ENCODE measurements at regions not wholly inside any gene's neighbourhood (a gene's known extent, or its start where the extent isn't known, plus 50 kb on each side); places are given as distances from the start of the nearest gene placed in this dataset.

GRCh38 chr11:80074837-80075236 is 634.0 kb upstream of the TENM4 start:
- Histone ChIP-seq H3K4me2 (ENCODE audit: low read depth, low read length) (no peak overlapping the region), H2AFZ (ENCODE audit: low read length) (no peak overlapping the region), H3K9me3 (ENCODE audit: low read length) (no peaks in the 10 kb centered on the region), H3K4me1 (ENCODE audit: insufficient read depth, low read length) (no peaks in the 10 kb centered on the region), H3K36me3 (replicated peaks in 1 of 2; ENCODE audit: control insufficient read depth in 1 of 2, insufficient read depth in 2 of 2, low read length in 2 of 2) (no peaks in the 10 kb centered on the region), H3K4me3 (replicated peaks in 1 of 3; ENCODE audit: insufficient read depth in 1 of 3, low read depth in 2 of 3, low read length in 3 of 3) (no peak overlapping the region), H3K79me2 (ENCODE audit: insufficient read depth, low read length) (no peaks in the 10 kb centered on the region), H3K27me3 (ENCODE audit: control insufficient read depth in 1 of 2, insufficient read depth in 2 of 2, low read length in 2 of 2) (no peaks in the 10 kb centered on the region), H3K27ac (ENCODE audit: extremely low read length, insufficient read depth, low read length) (no peak overlapping the region), H4K20me1 (ENCODE audit: insufficient read depth, low read length) (no peaks in the 10 kb centered on the region), H3K9ac (ENCODE audit: insufficient read depth, low read depth, low read length) (no peak overlapping the region)
- ChIA-PET POLR2A (no interaction called here), CTCF (ENCODE audit: low intra/inter-chr PET ratio, low total read pairs) (no interaction called here)
- BruUV-seq (replicated peaks): no TSS peak
- in situ Hi-C loops (cut with HindIII; ENCODE audit: extremely low pct_ligation_motif_present, low pct_unique_long_range_greater_than_20kb): no loop called here
- ATAC-seq: no peak
- no peak for DNase-seq (ENCODE audit: low spot score)
- intact Hi-C loops (cut with micrococcal nuclease; ENCODE audit: unreplicated experiment): no loop called here
- WGBS (ENCODE audit: low lambda C conversion rate): 0% methylated on average over 4 of the region's 4 CpGs
- TF ChIP-seq TFDP1 (CRISPR knock-in tag; IDR thresholded peaks at IDR 0.05; ENCODE audit: borderline replicate concordance): no peak
- TF ChIP-seq ZNF710 (CRISPR knock-in tag; IDR thresholded peaks at IDR 0.05; ENCODE audit: borderline replicate concordance): no peak
- TF ChIP-seq MYNN (CRISPR knock-in tag; IDR thresholded peaks at IDR 0.05; ENCODE audit: low read depth): no peak
- TF ChIP-seq PRDM10 (CRISPR knock-in tag; IDR thresholded peaks at IDR 0.05; ENCODE audit: low read depth): no peak
- no peak for TF ChIP-seq TAF15 (IDR thresholded peaks at IDR 0.05; ENCODE audit: low read depth, low read length, poor library complexity, severe bottlenecking)
- no peak for FAIRE-seq
